SK-N-SH treated with all-trans-retinoic acid at 6 μM for 48 hours (cell line): ENCODE measurements at regions not wholly inside any gene's neighbourhood (a gene's known extent, or its start where the extent isn't known, plus 50 kb on each side); places are given as distances from the start of the nearest gene placed in this dataset.

Experiments
- ATAC-seq: fragments of 200-7000 bp; cut with Tn5 transposase; 3 replicates; pipeline ENCODE4 v1.9.1; 2020; ENCODE audit warnings: mild to moderate bottlenecking, moderate library complexity
- ARNTL ChIP-seq: fragments of 450-650 bp; formaldehyde crosslinking; IDR thresholded peaks from 2 replicates; pipeline ENCODE4 v1.5.0; 2020; ENCODE audit warnings: low read depth, mild to moderate bottlenecking, moderate library complexity, borderline replicate concordance
- BACH2 ChIP-seq: fragments of 250-450 bp; sonication (Bioruptor Pico); IDR thresholded peaks from 2 replicates; pipeline ENCODE4 v1.9.0; 2021; ENCODE audit warnings: mild to moderate bottlenecking, borderline replicate concordance
- CSDC2 ChIP-seq: fragments of 250-450 bp; sonication (Bioruptor Pico); IDR thresholded peaks from 2 replicates; pipeline ENCODE4 v1.5.0; 2020; ENCODE audit warnings: mild to moderate bottlenecking, moderate library complexity
- CSRNP3 ChIP-seq: fragments of 250-450 bp; sonication (Bioruptor Pico); IDR thresholded peaks from 2 replicates; pipeline ENCODE4 v1.5.1; 2021; ENCODE audit warnings: mild to moderate bottlenecking, moderate library complexity
- ESRRG ChIP-seq: fragments of 250-450 bp; sonication (Bioruptor Pico); IDR thresholded peaks from 2 replicates; pipeline ENCODE4 v1.6.1; 2021; ENCODE audit warnings: mild to moderate bottlenecking
- GLIS3 ChIP-seq: fragments of 250-450 bp; sonication (Bioruptor Pico); IDR thresholded peaks from 2 replicates; pipeline ENCODE4 v1.5.0; 2020; ENCODE audit warnings: mild to moderate bottlenecking, moderate library complexity
- ISL1 ChIP-seq: fragments of 250-450 bp; sonication (Bioruptor Pico); IDR thresholded peaks from 2 replicates; pipeline ENCODE4 v2.1.2; 2022; ENCODE audit warnings: mild to moderate bottlenecking, moderate library complexity
- OSR1 ChIP-seq: fragments of 250-450 bp; sonication (Bioruptor Pico); IDR thresholded peaks from 2 replicates; pipeline ENCODE4 v1.8.0; 2022; ENCODE audit warnings: moderate library complexity, mild to moderate bottlenecking, inconsistent platforms
- PATZ1 ChIP-seq: fragments of 250-450 bp; sonication (Bioruptor Pico); IDR thresholded peaks from 2 replicates; pipeline ENCODE4 v1.8.0; 2020; ENCODE audit warnings: mild to moderate bottlenecking, moderate library complexity, borderline replicate concordance
- POU6F1 ChIP-seq: fragments of 250-450 bp; sonication (Bioruptor Pico); IDR thresholded peaks from 2 replicates; pipeline ENCODE4 v1.8.0; 2021; ENCODE audit warnings: low read depth, mild to moderate bottlenecking, moderate library complexity, borderline replicate concordance
- PPARA ChIP-seq: fragments of 250-450 bp; sonication (Bioruptor Pico); IDR thresholded peaks from 2 replicates; pipeline ENCODE4 v1.5.0; 2020; ENCODE audit warnings: mild to moderate bottlenecking, borderline replicate concordance
- RARB ChIP-seq: fragments of 250-450 bp; sonication (Bioruptor Pico); IDR thresholded peaks from 2 replicates; pipeline ENCODE4 v1.8.0; 2021; ENCODE audit warnings: mild to moderate bottlenecking, moderate library complexity
- SNAI2 ChIP-seq: fragments of 250-450 bp; sonication (Bioruptor Pico); IDR thresholded peaks from 2 replicates; pipeline ENCODE4 v1.5.0; 2020; ENCODE audit warnings: mild to moderate bottlenecking, moderate library complexity
- TCF4 ChIP-seq: fragments of 250-450 bp; sonication (Bioruptor Pico); IDR thresholded peaks from 2 replicates; pipeline ENCODE4 v1.8.0; 2021; ENCODE audit warnings: mild to moderate bottlenecking, moderate library complexity, borderline replicate concordance
- TOX ChIP-seq: fragments of 250-450 bp; sonication (Bioruptor Pico); IDR thresholded peaks from 2 replicates; pipeline ENCODE4 v1.8.0; 2021; ENCODE audit warnings: mild to moderate bottlenecking, moderate library complexity, borderline replicate concordance
- TSHZ2 ChIP-seq: fragments of 250-450 bp; sonication (Bioruptor Pico); IDR thresholded peaks from 2 replicates; pipeline ENCODE4 v1.5.0; 2020; ENCODE audit warnings: mild to moderate bottlenecking, moderate library complexity
- ZC3H10 ChIP-seq: fragments of 250-450 bp; sonication (Bioruptor Pico); IDR thresholded peaks from 2 replicates; pipeline ENCODE4 v1.5.1; 2021; ENCODE audit warnings: mild to moderate bottlenecking, moderate library complexity
- ZFP30 ChIP-seq: fragments of 450-650 bp; formaldehyde crosslinking; IDR thresholded peaks from 2 replicates; pipeline ENCODE4 v1.5.0; 2022; ENCODE audit warnings: mild to moderate bottlenecking, moderate library complexity
- ZNF565 ChIP-seq: fragments of 450-650 bp; formaldehyde crosslinking; conservative IDR thresholded peaks from 2 replicates; pipeline ENCODE4 v1.5.0; 2020; ENCODE audit warnings: low read depth, mild to moderate bottlenecking, moderate library complexity
- ZNF70 ChIP-seq: fragments of 450-650 bp; formaldehyde crosslinking; IDR thresholded peaks from 2 replicates; pipeline ENCODE4 v1.5.0; 2020; ENCODE audit warnings: mild to moderate bottlenecking, moderate library complexity
- ZNF8 ChIP-seq: fragments of 450-650 bp; formaldehyde crosslinking; IDR thresholded peaks from 2 replicates; pipeline ENCODE4 v1.5.0; 2020; ENCODE audit warnings: mild to moderate bottlenecking, moderate library complexity
- TF ChIP-seq, protein P1 (sequence below): fragments of 250-450 bp; sonication (Bioruptor Pico); IDR thresholded peaks from 2 replicates; pipeline ENCODE4 v1.5.1; 2020; ENCODE audit warnings: low read depth, mild to moderate bottlenecking, moderate library complexity

DNA sequence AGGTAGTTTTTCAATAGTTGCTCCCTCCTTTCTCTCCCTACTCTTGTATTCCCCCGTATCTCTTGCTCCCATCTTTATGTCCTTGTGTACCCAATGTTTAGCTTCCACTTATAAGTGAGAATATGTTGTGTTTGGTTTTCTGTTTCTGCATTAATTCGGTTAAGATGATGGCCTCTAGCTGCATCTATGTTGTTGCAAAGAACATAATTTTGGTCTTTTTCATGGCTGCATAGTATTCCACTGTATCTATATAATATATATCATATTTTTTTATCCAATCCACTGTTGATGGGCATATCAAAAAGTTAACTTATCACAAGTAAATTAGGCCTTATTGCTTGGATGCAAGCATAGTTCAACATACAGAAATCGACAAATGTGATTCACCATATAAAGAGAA is 594.0 kb downstream of the TYW1 start:
- no peak for TF ChIP-seq ZNF565 (CRISPR knock-in tag)
- no peak for TF ChIP-seq GLIS3 (CRISPR knock-in tag)
- no peak for TF ChIP-seq ARNTL (CRISPR knock-in tag)
- TF ChIP-seq ZFP30 (CRISPR knock-in tag), result no peak
- TF ChIP-seq PATZ1 (CRISPR knock-in tag), result no peak
- TF ChIP-seq TSHZ2 (CRISPR knock-in tag), result no peak
- TF ChIP-seq, protein P1, sequence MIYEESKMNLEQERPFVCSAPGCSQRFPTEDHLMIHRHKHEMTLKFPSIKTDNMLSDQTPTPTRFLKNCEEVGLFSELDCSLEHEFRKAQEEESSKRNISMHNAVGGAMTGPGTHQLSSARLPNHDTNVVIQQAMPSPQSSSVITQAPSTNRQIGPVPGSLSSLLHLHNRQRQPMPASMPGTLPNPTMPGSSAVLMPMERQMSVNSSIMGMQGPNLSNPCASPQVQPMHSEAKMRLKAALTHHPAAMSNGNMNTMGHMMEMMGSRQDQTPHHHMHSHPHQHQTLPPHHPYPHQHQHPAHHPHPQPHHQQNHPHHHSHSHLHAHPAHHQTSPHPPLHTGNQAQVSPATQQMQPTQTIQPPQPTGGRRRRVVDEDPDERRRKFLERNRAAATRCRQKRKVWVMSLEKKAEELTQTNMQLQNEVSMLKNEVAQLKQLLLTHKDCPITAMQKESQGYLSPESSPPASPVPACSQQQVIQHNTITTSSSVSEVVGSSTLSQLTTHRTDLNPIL (CRISPR knock-in tag), result no peak
- TF ChIP-seq ZNF70, result no peak
- no peak for TF ChIP-seq PPARA (CRISPR knock-in tag)
- TF ChIP-seq CSDC2, result no peak
- no peak for TF ChIP-seq TOX (CRISPR knock-in tag)
- TF ChIP-seq CSRNP3 (CRISPR knock-in tag), result no peak
- no peak for TF ChIP-seq SNAI2 (CRISPR knock-in tag)
- TF ChIP-seq POU6F1 (CRISPR knock-in tag), result no peak
- ATAC-seq, result no peak

GRCh38 chr7:67593794-67594193 is 597.2 kb downstream of the TYW1 start:
- ATAC-seq, result no peak
- TF ChIP-seq OSR1 (CRISPR knock-in tag) (no peak), CSDC2 (no peak), ZC3H10 (CRISPR knock-in tag) (no peak), RARB (no peak), ZNF565 (CRISPR knock-in tag) (no peak), GLIS3 (CRISPR knock-in tag) (no peak), POU6F1 (CRISPR knock-in tag) (no peak), TCF4 (CRISPR knock-in tag) (no peak), PATZ1 (CRISPR knock-in tag) (no peak), ZNF8 (CRISPR knock-in tag) (no peak), TSHZ2 (CRISPR knock-in tag) (no peak), ARNTL (CRISPR knock-in tag) (no peak), ZFP30 (CRISPR knock-in tag) (no peak), ISL1 (CRISPR knock-in tag) (no peak), CSRNP3 (CRISPR knock-in tag) (no peak), ZNF70 (no peak), ESRRG (CRISPR knock-in tag) (no peak), BACH2 (CRISPR knock-in tag) (no peak)
